Adrenal gland (tissue), 9 donors: ENCODE measurements at regions not wholly inside any gene's neighbourhood (a gene's known extent, or its start where the extent isn't known, plus 50 kb on each side); places are given as distances from the start of the nearest gene placed in this dataset.
"Not testable (repeated sequence)": the region's sequence is repeated elsewhere in the genome, so short reads cannot be mapped to it uniquely, and the experiment has no call there.

Source experiments
- DNase-seq, 7 donors: peaks; one replicate each; pipeline ENCODE4 v3.0.0-alpha.2; 2019 to 2020
- H3K27ac ChIP-seq, 5 donors: fragments of 200-600 bp; sonication (generic) in 4 of 5; 1 replicate in 3 of 5; 2 replicates in 2 of 5; pipeline versions ENCODE4 v1.5.1 to v1.8.0; 2016 to 2020; ENCODE audit warnings: mild to moderate bottlenecking in 1 of 5
- H3K27me3 ChIP-seq: fragments of 200-600 bp; 2 replicates; pipeline ENCODE4 v1.8.0; 2021
- H3K36me3 ChIP-seq, 2 donors: fragments of 200-600 bp; replicated peaks in 1 of 2; 1 replicate in 1 of 2; 2 replicates in 1 of 2; pipeline versions ENCODE4 v1.5.1 to v1.8.0; 2018 to 2022
- H3K4me1 ChIP-seq, 2 donors: fragments of 200-600 bp; replicated peaks in 1 of 2; 1 replicate in 1 of 2; 2 replicates in 1 of 2; pipeline versions ENCODE4 v1.5.1 to v1.8.0; 2018 to 2021
- H3K4me3 ChIP-seq, 4 donors: fragments of 200-600 bp; sonication (generic) in 3 of 4; one replicate each; pipeline ENCODE4 v1.5.1; 2016 to 2018
- H3K9me3 ChIP-seq, 3 donors: fragments of 200-600 bp; sonication (generic) in 1 of 3; replicated peaks in 1 of 3; 1 replicate in 2 of 3; 2 replicates in 1 of 3; pipeline versions ENCODE4 v1.5.1 to v1.8.0; 2016 to 2021
- POLR2A ChIP-seq, 2 donors: fragments of 450-650 bp; IDR thresholded peaks; one replicate each; pipeline ENCODE4 v1.6.1; 2017; ENCODE audit warnings: antibody characterized with exemption in 2 of 2, mild to moderate bottlenecking in 2 of 2, moderate library complexity in 1 of 2
- WGBS, 4 donors: extraction: QIAGEN DNeasy Blood & Tissue Kit in 2 of 4; methylation state at CpG; one replicate each; pipeline versions ENCODE4 v1.1.5 to v1.1.7; 2013 to 2017; 5-methylcytosine and 5-hydroxymethylcytosine counted together
- intact Hi-C, 2 donors: fragments of 100-400 bp; cut with DNase I; formaldehyde crosslinking; loops; one replicate each; pipeline versions ENCODE4 v1.14.1 to v1.15.0; 2022 to 2023
- TF ChIP-seq, protein P1 (sequence below), 6 experiments: fragments of 450-650 bp in 4 of 6; fragments of 200-600 bp in 2 of 6; sonication (generic) in 1 of 6; IDR thresholded peaks; 1 replicate in 5 of 6; 2 replicates in 1 of 6; pipeline versions ENCODE4 v1.5.1 to v1.8.0; 2016 to 2021; ENCODE audit warnings: antibody characterized with exemption in 6 of 6, mild to moderate bottlenecking in 2 of 6, moderate library complexity in 1 of 6
- donor health status: healthy with polysubstance abuse.
- donor health status: Bipolar disorder and iron deficiency.
- donor health status: DM: yes; HTN: yes; CAD: no.
- donor health status: DM: no; HTN: no; CAD: no.
- donor health status: DM: no; HTN: no; CAD: no.

GRCh38 chr4:100870940-100871772, 353.3 kb upstream of the EMCN start:
- Histone ChIP-seq H3K27ac (no peak overlapping the region), H3K4me1 (no peaks in the 10 kb centered on the region), H3K36me3 (no peaks in the 10 kb centered on the region), H3K9me3 (no peaks in the 10 kb centered on the region), H3K27me3 (no peaks in the 10 kb centered on the region), H3K4me3 (no peak overlapping the region)
- intact Hi-C loops, result no loop called here
- WGBS, 4 donors, result 89 to 95% (median 94%) methylated on average over 8 of the region's 8 CpGs
- TF ChIP-seq POLR2A (IDR thresholded peaks at IDR 0.05), result no peak
- TF ChIP-seq, protein P1, sequence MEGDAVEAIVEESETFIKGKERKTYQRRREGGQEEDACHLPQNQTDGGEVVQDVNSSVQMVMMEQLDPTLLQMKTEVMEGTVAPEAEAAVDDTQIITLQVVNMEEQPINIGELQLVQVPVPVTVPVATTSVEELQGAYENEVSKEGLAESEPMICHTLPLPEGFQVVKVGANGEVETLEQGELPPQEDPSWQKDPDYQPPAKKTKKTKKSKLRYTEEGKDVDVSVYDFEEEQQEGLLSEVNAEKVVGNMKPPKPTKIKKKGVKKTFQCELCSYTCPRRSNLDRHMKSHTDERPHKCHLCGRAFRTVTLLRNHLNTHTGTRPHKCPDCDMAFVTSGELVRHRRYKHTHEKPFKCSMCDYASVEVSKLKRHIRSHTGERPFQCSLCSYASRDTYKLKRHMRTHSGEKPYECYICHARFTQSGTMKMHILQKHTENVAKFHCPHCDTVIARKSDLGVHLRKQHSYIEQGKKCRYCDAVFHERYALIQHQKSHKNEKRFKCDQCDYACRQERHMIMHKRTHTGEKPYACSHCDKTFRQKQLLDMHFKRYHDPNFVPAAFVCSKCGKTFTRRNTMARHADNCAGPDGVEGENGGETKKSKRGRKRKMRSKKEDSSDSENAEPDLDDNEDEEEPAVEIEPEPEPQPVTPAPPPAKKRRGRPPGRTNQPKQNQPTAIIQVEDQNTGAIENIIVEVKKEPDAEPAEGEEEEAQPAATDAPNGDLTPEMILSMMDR (IDR thresholded peaks at IDR 0.05), result no peak
- DNase-seq, result no peak

DNA sequence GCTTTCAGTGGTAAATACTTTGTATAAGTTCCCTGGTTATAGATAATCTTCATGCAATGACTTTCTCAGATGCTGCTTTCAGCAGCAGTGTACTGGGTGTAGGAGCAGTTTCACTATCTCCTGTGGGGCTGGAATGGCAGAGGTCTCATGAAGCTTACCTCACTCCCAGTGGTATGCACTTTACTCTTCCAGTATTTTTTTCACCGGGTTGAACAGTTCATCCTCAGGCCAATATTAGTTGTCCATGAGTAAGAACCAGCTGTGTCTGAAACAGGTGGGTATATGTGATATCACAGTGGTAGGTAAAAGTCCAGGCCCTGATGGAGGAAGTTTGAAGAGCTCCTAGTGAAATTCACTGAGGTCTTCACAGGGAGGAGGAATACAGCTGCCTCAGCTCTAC, 351.5 kb upstream of the EMCN start:
- DNase-seq, result no peak
- Histone ChIP-seq H3K4me1 (no peaks in the 10 kb centered on the region), H3K9me3 (no peaks in the 10 kb centered on the region), H3K27me3 (no peaks in the 10 kb centered on the region), H3K36me3 (no peaks in the 10 kb centered on the region), H3K4me3 (no peak overlapping the region), H3K27ac (no peak overlapping the region)
- WGBS, 4 donors, result 85 to 100% (median 97%) methylated on average over 1 of the region's 1 CpG
- TF ChIP-seq, protein P1 (IDR thresholded peaks at IDR 0.05), result no peak
- TF ChIP-seq POLR2A (IDR thresholded peaks at IDR 0.05), result no peak
- intact Hi-C loops, result no loop called here

DNA sequence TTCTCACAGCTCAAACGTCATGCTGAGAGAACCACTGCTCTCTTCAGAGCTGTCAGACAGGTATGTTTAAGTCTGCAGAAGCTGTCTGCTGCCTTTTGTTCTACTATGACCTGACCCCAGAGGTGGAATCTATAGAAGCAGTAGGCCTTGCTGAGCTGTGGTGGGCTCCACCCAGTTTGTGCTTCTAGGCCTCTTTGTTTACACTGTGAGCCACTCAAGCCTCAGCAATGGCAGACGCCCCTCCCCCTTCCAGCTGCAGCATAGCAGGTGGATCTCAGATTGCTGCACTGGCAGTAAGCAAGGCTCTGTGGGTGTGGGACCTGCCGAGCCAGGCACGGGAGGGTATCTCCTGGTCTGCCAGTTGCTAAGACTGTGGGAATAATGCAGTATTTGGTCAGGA, 350.5 kb upstream of the EMCN start:
- DNase-seq, H3K4me1 ChIP-seq, H3K27ac ChIP-seq, H3K9me3 ChIP-seq, H3K36me3 ChIP-seq, H3K27me3 ChIP-seq, intact Hi-C loops, H3K4me3 ChIP-seq: not testable (repeated sequence)
- WGBS, 4 donors, result 65 to 82% (median 70%) methylated on average over 1 to 4 of the region's 4 CpGs

GRCh38 chr4:100852326-100852725, 334.5 kb upstream of the EMCN start:
- intact Hi-C loops, result no loop called here
- no peaks in the 10 kb centered on the region for H3K27me3 ChIP-seq
- no peaks in the 10 kb centered on the region for H3K36me3 ChIP-seq
- TF ChIP-seq, protein P1 (IDR thresholded peaks at IDR 0.05), result no peak
- no peak for TF ChIP-seq POLR2A (IDR thresholded peaks at IDR 0.05)
- no peak for DNase-seq
- 69 to 94% (median 91%) methylated on average over 1 of the region's 1 CpG for WGBS, 4 donors
- H3K4me1 ChIP-seq, result no peaks in the 10 kb centered on the region
- no peak overlapping the region for H3K4me3 ChIP-seq
- no peak overlapping the region for H3K27ac ChIP-seq
- no peaks in the 10 kb centered on the region for H3K9me3 ChIP-seq

DNA sequence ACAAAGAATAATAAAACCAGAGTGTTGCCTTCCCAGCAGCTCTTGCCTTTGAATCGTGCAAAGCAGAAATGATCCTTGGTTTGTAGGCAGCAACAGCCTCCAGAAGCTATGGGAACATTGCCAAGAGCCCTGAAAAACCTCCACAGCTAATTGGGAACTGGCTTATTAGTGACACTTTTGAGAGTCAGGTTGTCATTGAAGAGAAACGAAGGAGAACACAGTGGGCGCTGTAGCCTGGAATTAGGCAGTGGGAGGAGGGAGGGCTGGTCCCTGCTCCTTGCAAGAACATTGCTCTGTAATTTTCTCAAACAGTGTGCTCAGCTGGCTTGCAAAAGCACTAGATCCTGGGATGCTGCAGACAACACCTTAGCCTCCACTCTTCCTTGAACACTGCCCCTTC, 331.5 kb upstream of the EMCN start:
- no peak for DNase-seq
- H3K4me3 ChIP-seq, result no peak overlapping the region
- no peaks in the 10 kb centered on the region for H3K36me3 ChIP-seq
- no peak overlapping the region for H3K27ac ChIP-seq
- no peak for TF ChIP-seq POLR2A (IDR thresholded peaks at IDR 0.05)
- TF ChIP-seq, protein P1 (IDR thresholded peaks at IDR 0.05), result no peak
- no peaks in the 10 kb centered on the region for H3K27me3 ChIP-seq
- H3K9me3 ChIP-seq, result no peaks in the 10 kb centered on the region
- intact Hi-C loops, result no loop called here
- WGBS, 4 donors, result 54 to 67% (median 58%) methylated on average over 3 of the region's 3 CpGs
- H3K4me1 ChIP-seq, result no peaks in the 10 kb centered on the region
